ENCODE measurements at regions not wholly inside any gene's neighbourhood (a gene's known extent, or its start where the extent isn't known, plus 50 kb on each side); places are given as distances from the start of the nearest gene placed in this dataset.

DNA sequence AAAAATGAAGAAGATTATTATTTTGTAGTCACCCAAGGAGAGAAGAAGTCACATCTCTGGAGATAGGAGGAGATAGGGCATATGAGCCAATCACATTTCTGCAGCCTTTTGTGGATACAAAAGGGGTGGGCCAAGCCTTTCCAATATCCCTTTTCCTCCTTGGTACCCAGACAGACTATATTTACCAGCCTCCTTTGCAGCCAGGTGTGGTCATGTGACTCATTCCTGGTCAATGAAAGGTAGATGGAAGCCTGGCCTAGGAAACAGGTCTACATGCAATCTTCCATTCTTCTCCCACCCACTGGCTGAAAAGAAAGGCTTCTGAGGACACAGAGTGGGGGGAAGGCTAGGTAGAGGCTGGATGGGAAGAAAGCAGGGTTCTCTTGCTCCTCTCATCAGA lies 58.1 kb upstream of the ERG start:
- Histone ChIP-seq H3K27me3 (ENCODE audit: low read depth) (peaks cover 9% of the 10 kb centered on the region), H3K36me3 (no peaks in the 10 kb centered on the region), H3K4me1 (no peaks in the 10 kb centered on the region), H3K9me3 (replicated peaks) (no peaks in the 10 kb centered on the region), H3K4me3 (no peak overlapping the region), H3K27ac (replicated peaks) (no peak overlapping the region)
- TF ChIP-seq, protein P1, sequence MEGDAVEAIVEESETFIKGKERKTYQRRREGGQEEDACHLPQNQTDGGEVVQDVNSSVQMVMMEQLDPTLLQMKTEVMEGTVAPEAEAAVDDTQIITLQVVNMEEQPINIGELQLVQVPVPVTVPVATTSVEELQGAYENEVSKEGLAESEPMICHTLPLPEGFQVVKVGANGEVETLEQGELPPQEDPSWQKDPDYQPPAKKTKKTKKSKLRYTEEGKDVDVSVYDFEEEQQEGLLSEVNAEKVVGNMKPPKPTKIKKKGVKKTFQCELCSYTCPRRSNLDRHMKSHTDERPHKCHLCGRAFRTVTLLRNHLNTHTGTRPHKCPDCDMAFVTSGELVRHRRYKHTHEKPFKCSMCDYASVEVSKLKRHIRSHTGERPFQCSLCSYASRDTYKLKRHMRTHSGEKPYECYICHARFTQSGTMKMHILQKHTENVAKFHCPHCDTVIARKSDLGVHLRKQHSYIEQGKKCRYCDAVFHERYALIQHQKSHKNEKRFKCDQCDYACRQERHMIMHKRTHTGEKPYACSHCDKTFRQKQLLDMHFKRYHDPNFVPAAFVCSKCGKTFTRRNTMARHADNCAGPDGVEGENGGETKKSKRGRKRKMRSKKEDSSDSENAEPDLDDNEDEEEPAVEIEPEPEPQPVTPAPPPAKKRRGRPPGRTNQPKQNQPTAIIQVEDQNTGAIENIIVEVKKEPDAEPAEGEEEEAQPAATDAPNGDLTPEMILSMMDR (IDR thresholded peaks at IDR 0.05; ENCODE audit: borderline replicate concordance), result no peak
- DNase-seq, result no peak
- intact Hi-C loops (cut with micrococcal nuclease), result no loop called here

DNA sequence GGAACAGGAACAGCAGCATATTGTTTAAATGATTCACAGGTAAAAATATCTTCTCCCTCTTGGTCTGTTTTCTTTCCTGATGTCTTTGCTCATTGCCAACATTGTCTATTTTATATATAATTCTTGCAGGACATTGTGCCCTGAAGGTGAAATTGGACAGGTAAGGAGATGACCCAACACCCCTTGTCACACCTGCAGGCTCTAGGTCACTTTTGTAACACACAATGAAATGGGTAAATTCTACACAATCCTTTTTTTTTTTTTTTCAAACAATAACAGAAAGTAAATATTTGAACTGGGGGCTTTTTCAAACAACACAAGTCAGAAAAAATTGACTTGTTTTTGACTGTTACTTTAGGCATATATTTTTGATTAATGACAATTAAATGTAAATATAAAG lies 62.9 kb upstream of the ERG start:
- peaks cover 29% of the 10 kb centered on the region for H3K27me3 ChIP-seq (ENCODE audit: low read depth)
- H3K27ac ChIP-seq (replicated peaks), result no peak overlapping the region
- no peak overlapping the region for H3K4me3 ChIP-seq
- no peaks in the 10 kb centered on the region for H3K4me1 ChIP-seq
- H3K9me3 ChIP-seq (replicated peaks), result no peaks in the 10 kb centered on the region
- intact Hi-C loops (cut with micrococcal nuclease), result no loop called here
- no peaks in the 10 kb centered on the region for H3K36me3 ChIP-seq
- TF ChIP-seq, protein P1 (IDR thresholded peaks at IDR 0.05; ENCODE audit: borderline replicate concordance), result no peak
- no peak for DNase-seq

DNA sequence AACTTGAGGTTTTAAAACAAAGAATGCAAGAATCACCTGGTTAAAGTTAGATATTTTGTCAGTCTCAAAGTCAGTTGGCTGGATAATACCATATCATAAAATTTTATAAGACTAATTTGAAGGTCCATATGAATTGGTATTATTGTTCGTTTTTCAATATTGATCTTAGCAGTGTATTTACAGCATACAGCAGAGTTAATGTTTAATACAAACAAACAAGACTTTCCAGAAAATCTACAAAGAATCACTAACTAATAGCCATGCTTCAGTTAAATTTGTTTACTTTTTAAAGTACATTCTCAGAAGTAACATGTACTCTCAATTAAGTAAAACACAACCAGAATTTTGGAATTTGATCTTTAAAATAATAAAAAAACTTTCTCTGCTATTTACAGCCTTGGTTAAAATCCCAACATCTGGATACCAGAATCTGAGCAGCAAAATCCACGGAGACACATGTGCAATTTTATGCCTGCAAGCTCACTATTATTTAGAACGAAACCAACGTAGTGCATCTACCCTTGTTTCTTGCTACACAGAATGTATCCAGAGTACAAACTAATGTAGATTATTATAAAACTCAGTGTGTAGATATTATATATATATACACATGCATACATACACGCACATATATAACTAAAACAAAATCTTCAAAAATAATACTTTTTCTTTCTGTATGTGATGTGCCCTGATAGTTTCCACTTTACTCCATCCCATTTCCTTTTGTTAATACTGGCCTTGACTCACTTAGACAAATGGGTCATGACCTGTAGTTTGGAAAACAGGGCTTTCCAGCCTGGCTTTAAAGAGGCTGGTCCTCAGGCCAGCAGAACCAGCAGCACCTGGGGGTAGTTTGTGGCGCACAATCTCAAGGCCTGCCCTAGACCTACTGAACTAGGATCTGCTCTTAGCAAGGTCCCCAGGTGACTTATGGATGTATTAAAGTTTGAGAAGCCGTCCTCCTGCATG lies 63.6 kb upstream of the ERG start:
- intact Hi-C loops (cut with micrococcal nuclease), result no loop called here
- Histone ChIP-seq H3K36me3 (no peaks in the 10 kb centered on the region), H3K27ac (replicated peaks) (no peak overlapping the region), H3K27me3 (ENCODE audit: low read depth) (peaks cover 29% of the 10 kb centered on the region), H3K4me3 (no peak overlapping the region), H3K4me1 (no peaks in the 10 kb centered on the region), H3K9me3 (replicated peaks) (no peaks in the 10 kb centered on the region)
- no peak for DNase-seq
- TF ChIP-seq, protein P1 (IDR thresholded peaks at IDR 0.05; ENCODE audit: borderline replicate concordance), result no peak

DNA sequence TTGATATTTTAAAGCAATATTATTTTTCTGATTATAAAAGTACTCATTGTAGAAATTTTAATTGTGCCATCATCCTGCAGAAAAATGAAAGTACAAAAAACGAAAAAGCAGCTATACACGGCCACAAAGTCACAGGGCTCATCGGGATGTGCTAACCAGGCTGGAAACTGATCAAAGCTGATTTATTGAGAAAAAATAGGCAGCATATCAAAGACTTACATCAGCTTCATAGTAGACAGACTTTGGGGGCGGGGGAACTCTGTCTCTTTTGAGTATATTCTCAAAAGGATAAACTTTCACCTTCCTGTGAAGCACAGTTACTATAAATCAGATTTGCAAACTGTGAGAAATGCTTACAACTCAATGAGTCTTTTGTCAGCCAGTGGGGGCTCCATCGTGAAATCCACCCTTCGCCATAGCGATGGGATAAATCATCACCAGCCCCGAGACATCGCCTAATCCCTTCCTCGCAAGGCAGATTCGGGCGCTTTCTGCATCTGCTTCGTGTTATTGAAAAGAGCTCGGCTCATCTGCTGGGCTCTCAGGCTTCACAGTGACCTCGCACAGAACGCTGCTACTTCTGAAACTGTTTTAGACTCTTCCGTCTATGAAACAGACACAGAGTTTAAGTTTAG lies 69.2 kb upstream of the ERG start:
- Histone ChIP-seq H3K27ac (replicated peaks) (no peak overlapping the region), H3K36me3 (no peaks in the 10 kb centered on the region), H3K4me3 (peak overlapping the region; percentile 27), H3K9me3 (replicated peaks) (no peaks in the 10 kb centered on the region), H3K4me1 (no peaks in the 10 kb centered on the region), H3K27me3 (ENCODE audit: low read depth) (peaks cover 71% of the 10 kb centered on the region)
- no peak for DNase-seq
- intact Hi-C loops (cut with micrococcal nuclease), result no loop called here
- TF ChIP-seq, protein P1 (IDR thresholded peaks at IDR 0.05; ENCODE audit: borderline replicate concordance), result no peak

DNA sequence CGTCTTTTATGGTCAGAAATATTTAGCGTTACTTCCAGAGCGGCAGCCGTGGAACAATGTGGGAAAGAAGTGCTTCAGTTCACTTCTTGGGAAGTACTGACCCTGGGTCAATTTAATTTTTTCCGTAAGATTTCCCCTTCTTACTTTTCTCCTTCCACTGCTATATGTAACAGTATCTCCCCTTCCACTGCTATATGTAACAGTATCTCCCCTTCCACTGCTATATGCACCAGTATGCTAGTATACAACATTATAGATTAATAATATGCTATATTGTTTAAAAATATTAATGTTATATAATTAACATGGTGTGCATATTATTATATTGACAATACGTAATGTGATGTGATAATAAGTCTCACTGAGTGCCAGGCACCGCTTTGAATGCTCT lies 69.7 kb upstream of the ERG start:
- TF ChIP-seq, protein P1 (IDR thresholded peaks at IDR 0.05; ENCODE audit: borderline replicate concordance), result no peak
- Histone ChIP-seq H3K27ac (replicated peaks) (no peak overlapping the region), H3K36me3 (no peaks in the 10 kb centered on the region), H3K9me3 (replicated peaks) (no peaks in the 10 kb centered on the region), H3K4me1 (no peaks in the 10 kb centered on the region), H3K27me3 (ENCODE audit: low read depth) (peaks cover 71% of the 10 kb centered on the region), H3K4me3 (peak overlapping the region; percentile 27)
- intact Hi-C loops (cut with micrococcal nuclease), result no loop called here
- no peak for DNase-seq
